SJSA1 (cell line): ENCODE measurements at regions not wholly inside any gene's neighbourhood (a gene's known extent, or its start where the extent isn't known, plus 50 kb on each side); places are given as distances from the start of the nearest gene placed in this dataset.
A peak's percentile ranks its signal among the peaks of the same experiment; 100 is the strongest.

Experiments used
- DNase-seq, 2 experiments: peaks; one replicate each; pipeline ENCODE4 v3.0.0-alpha.2; 2015 to 2020; ENCODE audit warnings: low spot score in 2 of 2, low read depth in 1 of 2
- H3K27ac ChIP-seq: fragments of 250-450 bp; sonication (Bioruptor Pico); 2 replicates; pipeline ENCODE4 v1.5.1; 2020; ENCODE audit warnings: mild to moderate bottlenecking, moderate library complexity
- H3K27me3 ChIP-seq: fragments of 250-450 bp; sonication (Bioruptor Pico); replicated peaks from 2 replicates; pipeline ENCODE4 v1.5.1; 2020; ENCODE audit warnings: mild to moderate bottlenecking, moderate library complexity
- H3K36me3 ChIP-seq: fragments of 250-450 bp; sonication (Bioruptor Pico); 2 replicates; pipeline ENCODE4 v1.5.1; 2020; ENCODE audit warnings: mild to moderate bottlenecking
- H3K4me1 ChIP-seq: fragments of 250-450 bp; sonication (Bioruptor Pico); replicated peaks from 2 replicates; pipeline ENCODE4 v1.6.1; 2021; ENCODE audit warnings: mild to moderate bottlenecking
- H3K4me3 ChIP-seq: fragments of 250-450 bp; sonication (Bioruptor Pico); 2 replicates; pipeline ENCODE4 v1.5.1; 2020; ENCODE audit warnings: mild to moderate bottlenecking
- H3K9me3 ChIP-seq: fragments of 250-450 bp; sonication (Bioruptor Pico); replicated peaks from 2 replicates; pipeline ENCODE4 v1.5.1; 2020; ENCODE audit warnings: mild to moderate bottlenecking

DNA sequence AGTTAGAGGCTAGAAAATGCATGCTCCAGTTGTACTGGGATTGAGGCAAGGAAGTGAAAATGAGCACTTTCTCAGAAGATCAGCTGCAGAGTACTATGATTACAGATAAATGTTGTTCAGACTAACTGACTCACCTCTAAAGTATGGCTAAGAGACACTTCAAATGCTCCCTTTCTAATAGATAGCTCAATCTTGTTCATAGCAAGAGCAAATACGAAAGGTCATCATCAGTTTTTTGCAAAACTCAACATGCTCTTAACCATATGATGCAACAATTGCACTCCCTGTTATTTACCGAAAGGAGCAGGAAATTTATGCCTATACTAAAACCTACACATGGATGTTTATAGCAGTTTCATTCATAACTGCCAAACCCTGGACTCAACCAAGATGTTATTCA, 838.4 kb upstream of the INTU start:
- no peak overlapping the region for H3K4me3 ChIP-seq
- H3K36me3 ChIP-seq: no peaks in the 10 kb centered on the region
- peak in 1 of 2 experiments; percentile 10 for DNase-seq
- H3K9me3 ChIP-seq: no peaks in the 10 kb centered on the region
- H3K27me3 ChIP-seq: no peaks in the 10 kb centered on the region
- H3K4me1 ChIP-seq: peaks cover 4% of the 10 kb centered on the region
- H3K27ac ChIP-seq: no peak overlapping the region

DNA sequence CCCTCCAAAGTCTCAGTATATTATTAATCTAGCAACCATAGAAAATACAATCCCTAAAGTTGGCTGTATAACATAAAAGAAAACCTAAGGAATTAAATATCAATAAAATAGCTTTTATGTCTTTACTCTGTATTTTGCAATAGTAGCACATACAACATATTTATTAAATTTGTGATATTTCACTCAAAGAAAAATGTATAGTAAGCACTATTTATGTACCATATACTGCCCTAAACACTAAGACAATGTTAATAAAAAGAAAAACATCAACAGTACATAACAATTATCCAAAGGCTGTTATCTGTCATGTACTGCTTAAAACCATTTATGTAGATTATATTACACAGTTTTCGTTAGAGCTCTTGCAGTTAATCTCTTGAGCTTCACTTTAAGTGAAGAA, 834.5 kb upstream of the INTU start:
- Histone ChIP-seq H3K9me3 (no peaks in the 10 kb centered on the region), H3K4me1 (peaks cover 21% of the 10 kb centered on the region), H3K27ac (no peak overlapping the region), H3K27me3 (no peaks in the 10 kb centered on the region), H3K4me3 (no peak overlapping the region), H3K36me3 (no peaks in the 10 kb centered on the region)
- DNase-seq: no peak

DNA sequence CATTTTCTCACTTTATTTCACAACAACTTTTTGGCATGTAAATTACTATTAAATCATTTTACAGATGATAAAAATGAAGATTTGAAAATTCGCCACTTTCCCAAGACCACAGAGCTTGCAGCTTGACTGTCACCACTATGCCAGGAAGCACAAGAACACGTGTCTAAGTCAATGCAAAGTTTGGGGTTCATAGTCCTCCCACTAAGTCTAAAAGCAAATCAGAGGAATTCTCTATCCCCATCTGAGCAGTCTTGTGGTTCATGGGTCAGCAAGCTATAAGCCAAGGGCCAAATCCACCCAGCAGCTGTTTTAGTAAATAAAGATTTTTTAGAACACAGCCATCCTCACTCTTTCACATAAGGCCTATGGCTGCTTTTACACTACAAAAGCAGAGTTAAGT, 833.3 kb upstream of the INTU start:
- H3K9me3 ChIP-seq: no peaks in the 10 kb centered on the region
- no peak overlapping the region for H3K4me3 ChIP-seq
- no peak overlapping the region for H3K27ac ChIP-seq
- H3K36me3 ChIP-seq: no peaks in the 10 kb centered on the region
- no peak for DNase-seq
- no peaks in the 10 kb centered on the region for H3K27me3 ChIP-seq
- peaks cover 18% of the 10 kb centered on the region for H3K4me1 ChIP-seq

DNA sequence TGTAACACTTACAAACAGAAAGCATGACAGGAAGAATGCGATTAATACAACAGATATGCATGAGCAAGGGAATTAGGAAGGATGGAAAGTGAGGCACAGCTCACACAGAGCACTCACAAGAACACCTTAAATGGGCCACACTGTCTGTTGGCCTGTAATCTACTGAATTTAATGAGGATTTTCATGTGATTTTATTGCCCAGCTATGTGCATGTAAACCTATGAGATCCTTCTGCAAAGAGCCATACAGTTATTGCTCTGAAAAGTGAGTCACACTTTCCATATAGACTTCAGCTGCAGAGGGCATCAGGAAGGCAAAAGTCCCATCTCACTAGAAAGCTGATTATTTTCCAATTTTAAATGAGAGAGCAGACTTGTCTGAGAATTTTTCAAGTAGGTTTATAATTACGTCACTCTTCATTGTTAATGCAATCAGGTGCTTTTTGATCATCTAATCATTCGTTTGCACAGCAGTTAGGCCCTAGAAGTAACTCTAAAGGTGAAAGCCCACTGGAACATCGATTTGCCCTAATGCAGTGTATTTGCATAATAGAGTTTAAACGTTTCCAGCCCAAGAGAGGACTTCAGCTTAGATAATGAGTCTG, 832.7 kb upstream of the INTU start:
- Histone ChIP-seq H3K27me3 (no peaks in the 10 kb centered on the region), H3K36me3 (no peaks in the 10 kb centered on the region), H3K27ac (no peak overlapping the region), H3K4me3 (no peak overlapping the region), H3K9me3 (no peaks in the 10 kb centered on the region), H3K4me1 (peaks cover 17% of the 10 kb centered on the region)
- peak in 1 of 2 experiments; percentile 20 for DNase-seq

DNA sequence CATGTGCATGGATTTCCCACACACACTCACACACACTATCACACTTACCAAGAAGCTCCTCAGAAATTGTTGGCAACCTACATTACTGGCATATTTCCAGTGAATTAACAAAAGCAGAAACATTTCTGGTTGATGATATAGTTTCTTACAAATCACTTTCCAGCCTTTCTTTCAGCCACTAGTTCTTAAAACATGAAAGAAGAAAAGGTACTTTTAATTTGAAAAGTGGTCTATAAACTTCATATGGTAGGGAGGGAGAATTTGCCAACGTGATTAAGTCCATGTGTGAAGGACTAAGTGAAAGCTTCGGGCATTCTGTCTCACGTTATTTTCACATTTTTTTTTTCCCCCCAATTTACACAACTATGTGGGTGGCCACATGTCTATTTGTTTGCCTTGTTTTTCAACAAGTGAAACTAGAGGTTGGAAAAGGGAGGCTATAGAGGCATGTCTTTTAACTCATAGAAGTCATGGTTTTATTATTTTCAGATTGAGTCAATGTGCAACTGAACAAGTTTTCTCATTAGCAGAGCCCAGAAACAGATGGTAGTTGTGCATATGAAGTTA, 832.1 kb upstream of the INTU start:
- Histone ChIP-seq H3K4me3 (no peak overlapping the region), H3K4me1 (peaks cover 17% of the 10 kb centered on the region), H3K27ac (no peak overlapping the region), H3K36me3 (no peaks in the 10 kb centered on the region), H3K9me3 (no peaks in the 10 kb centered on the region), H3K27me3 (no peaks in the 10 kb centered on the region)
- peak in 1 of 2 experiments; percentile 62 for DNase-seq

DNA sequence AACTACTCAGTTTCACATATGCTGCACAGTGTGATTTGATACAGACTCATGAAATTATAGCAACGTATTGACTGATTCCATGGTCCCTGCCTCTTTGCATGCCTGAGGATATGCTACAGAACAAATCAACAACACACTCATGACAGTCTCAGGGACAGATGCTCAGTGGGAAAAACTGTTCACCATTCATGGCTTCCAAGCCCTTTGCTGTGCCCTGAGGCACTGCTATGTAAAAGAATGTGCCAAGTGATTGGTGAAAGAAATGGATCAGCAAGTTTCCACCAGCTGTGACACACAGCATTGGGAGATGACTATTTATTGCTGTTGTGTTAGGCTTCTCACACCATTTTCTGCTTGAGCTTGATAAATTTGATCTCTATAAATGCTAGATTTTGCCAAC, 825.6 kb upstream of the INTU start:
- H3K27ac ChIP-seq: no peak overlapping the region

DNA sequence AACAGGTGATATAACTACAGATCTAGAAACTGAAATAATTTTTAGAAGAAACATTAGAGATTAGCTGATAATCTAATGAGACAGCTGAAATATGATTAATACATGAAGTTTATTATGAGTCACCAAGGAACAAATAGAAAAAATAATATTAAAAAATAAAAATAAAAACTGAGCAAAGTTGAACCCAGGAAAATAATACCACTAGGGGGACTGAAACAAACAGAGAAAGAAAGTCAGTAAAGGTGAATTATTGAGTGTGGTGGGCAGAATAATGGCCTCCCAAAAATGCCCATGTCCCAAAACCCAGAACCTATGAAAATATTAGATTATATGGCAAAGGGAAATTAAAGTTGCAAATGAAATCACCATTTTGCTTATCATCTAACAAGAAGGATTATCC, 820.7 kb upstream of the INTU start:
- H3K9me3 ChIP-seq: no peaks in the 10 kb centered on the region
- no peaks in the 10 kb centered on the region for H3K4me1 ChIP-seq
- no peaks in the 10 kb centered on the region for H3K27me3 ChIP-seq
- no peak overlapping the region for H3K27ac ChIP-seq
- DNase-seq: no peak
- no peak overlapping the region for H3K4me3 ChIP-seq
- H3K36me3 ChIP-seq: no peaks in the 10 kb centered on the region

More for the DNA sequence above, 825.6 kb upstream of the INTU start:
- no peaks in the 10 kb centered on the region for H3K4me1 ChIP-seq
- no peak overlapping the region for H3K4me3 ChIP-seq
- H3K9me3 ChIP-seq: no peaks in the 10 kb centered on the region
- DNase-seq: no peak
- no peaks in the 10 kb centered on the region for H3K36me3 ChIP-seq
- no peaks in the 10 kb centered on the region for H3K27me3 ChIP-seq

DNA sequence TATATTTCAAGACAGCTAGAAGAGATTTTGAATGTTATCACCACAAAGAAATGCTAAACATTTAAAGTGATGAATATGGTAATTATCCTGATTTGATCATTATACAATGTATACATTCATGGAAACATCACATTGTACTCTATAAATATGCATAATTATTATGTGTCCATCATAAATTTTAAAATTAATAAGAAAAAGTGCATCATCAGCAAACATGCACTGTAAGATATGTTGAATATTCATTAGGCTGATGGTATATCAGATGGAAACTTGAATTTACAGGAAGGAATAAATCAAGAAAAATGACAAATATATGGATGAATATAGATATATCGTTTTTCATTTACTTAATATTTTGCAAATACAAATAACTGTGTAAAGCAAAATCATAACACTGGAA, 812.1 kb upstream of the INTU start:
- no peak for DNase-seq
- Histone ChIP-seq H3K4me1 (no peaks in the 10 kb centered on the region), H3K9me3 (no peaks in the 10 kb centered on the region), H3K4me3 (no peak overlapping the region), H3K36me3 (no peaks in the 10 kb centered on the region), H3K27me3 (no peaks in the 10 kb centered on the region), H3K27ac (no peak overlapping the region)

DNA sequence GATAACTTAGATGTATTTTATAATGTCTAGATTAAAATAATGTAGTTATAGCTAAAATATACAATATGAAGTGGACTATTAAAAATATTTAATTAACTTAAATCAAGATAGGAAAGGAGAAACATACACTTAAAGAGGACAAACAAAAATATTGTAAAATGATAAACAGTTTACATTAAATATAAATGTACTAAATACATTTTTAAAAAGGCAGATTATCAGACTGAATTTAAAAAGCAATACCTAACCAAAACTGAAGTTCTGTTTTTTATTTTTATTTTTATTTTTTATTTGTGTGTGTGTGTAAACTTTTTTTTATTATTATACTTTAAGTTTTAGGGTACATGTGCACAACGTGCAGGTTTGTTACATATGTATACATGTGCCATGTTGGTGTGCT, 811.6 kb upstream of the INTU start:
- Histone ChIP-seq H3K4me3 (no peak overlapping the region), H3K4me1 (no peaks in the 10 kb centered on the region), H3K27ac (no peak overlapping the region), H3K27me3 (no peaks in the 10 kb centered on the region), H3K9me3 (no peaks in the 10 kb centered on the region), H3K36me3 (no peaks in the 10 kb centered on the region)
- DNase-seq: no peak

DNA sequence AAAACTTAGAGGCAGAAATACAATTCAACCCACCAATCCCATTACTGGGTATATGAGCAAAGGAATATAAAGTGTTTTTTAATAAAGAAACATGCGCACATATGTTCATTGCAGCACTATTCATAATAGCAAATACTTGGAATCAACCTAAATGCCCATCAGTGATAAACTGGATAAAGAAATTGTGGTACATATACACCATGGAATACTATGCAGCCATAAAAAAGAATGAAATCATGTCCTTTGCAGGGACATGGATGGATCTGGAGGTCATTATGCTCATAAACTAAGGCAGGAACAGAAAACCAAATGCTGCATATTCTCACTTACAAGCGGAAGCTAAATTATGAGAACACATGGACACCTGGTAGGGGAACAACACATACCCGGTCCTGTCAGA, 807.7 kb upstream of the INTU start:
- Histone ChIP-seq H3K36me3 (no peaks in the 10 kb centered on the region), H3K4me3 (no peak overlapping the region), H3K27ac (no peak overlapping the region), H3K9me3 (no peaks in the 10 kb centered on the region), H3K27me3 (no peaks in the 10 kb centered on the region), H3K4me1 (no peaks in the 10 kb centered on the region)
- DNase-seq: no peak

DNA sequence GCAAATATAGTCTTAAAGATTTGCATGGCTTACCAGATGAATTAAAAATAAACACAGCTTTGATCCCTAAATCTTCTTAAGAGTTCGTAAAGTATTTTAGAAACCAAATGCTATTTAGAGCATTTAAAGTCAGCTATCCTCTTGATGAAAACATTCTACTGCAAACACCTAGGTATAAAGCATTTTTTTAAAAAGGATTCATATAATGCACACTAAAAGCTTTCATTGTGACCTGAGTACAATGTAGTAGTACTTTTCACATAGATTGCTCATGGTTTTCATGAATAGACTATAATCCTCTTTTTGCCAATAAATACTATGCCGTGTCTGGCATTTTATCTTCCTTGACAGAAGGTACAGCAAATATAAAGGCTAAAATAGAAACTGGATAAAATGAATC, 805.1 kb upstream of the INTU start:
- no peak overlapping the region for H3K27ac ChIP-seq
- no peaks in the 10 kb centered on the region for H3K9me3 ChIP-seq
- no peaks in the 10 kb centered on the region for H3K4me1 ChIP-seq
- H3K27me3 ChIP-seq: no peaks in the 10 kb centered on the region
- no peak overlapping the region for H3K4me3 ChIP-seq
- H3K36me3 ChIP-seq: no peaks in the 10 kb centered on the region
- no peak for DNase-seq

DNA sequence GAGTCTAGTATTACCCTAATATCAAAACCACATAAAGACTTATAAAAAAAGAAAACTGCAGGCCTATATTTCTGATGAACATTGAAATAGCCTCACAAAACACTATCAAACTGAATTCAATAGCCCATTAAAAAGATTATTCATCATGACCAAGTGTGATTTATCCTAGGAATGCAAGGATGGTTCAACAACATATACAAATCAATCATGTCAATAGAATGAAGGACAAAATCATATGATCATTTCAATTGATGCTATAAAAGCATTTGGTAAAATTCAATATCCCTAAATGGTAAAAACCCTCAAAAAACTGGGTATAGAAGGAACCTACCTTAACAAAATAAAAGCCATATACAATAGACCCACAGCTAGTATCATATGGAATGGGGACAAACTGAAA, 797.9 kb upstream of the INTU start:
- no peaks in the 10 kb centered on the region for H3K4me1 ChIP-seq
- DNase-seq: no peak
- H3K27ac ChIP-seq: no peak overlapping the region
- H3K27me3 ChIP-seq: no peaks in the 10 kb centered on the region
- no peaks in the 10 kb centered on the region for H3K36me3 ChIP-seq
- no peak overlapping the region for H3K4me3 ChIP-seq
- no peaks in the 10 kb centered on the region for H3K9me3 ChIP-seq

DNA sequence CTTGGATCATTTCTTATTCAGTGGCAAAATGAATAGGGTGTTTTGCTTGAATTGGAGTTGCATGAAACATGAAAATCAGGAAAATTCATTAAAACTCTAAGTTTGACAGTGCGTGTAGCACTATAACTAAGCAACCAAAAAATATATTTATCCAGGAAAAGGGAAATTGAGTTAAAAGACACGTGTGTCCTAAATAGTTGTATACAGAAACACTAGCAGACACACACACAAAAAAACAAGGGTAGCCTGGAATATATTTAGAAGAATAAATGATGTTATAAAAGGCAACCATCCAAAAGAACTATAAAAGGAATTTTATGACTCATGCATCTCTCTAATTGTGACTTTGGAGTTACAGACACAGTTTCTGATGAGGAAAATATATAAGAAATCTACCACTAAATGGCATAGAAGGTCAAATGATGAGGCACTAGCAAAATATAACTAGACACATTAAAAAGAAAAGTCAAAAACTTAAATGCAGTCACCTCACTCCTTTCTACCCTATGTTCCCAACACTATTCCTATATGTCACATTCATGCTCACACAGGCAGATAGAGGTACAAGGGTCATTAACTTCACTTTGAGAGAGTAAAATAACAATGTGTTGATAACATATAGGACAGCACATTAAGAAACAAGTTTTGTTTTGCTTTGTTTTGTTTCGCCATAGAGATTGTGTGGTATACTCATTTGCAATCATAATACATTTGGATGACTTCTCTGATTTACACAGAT, 793.6 kb upstream of the INTU start:
- no peaks in the 10 kb centered on the region for H3K36me3 ChIP-seq
- H3K4me1 ChIP-seq: no peaks in the 10 kb centered on the region
- DNase-seq: no peak
- no peak overlapping the region for H3K4me3 ChIP-seq
- no peaks in the 10 kb centered on the region for H3K27me3 ChIP-seq
- no peaks in the 10 kb centered on the region for H3K9me3 ChIP-seq
- H3K27ac ChIP-seq: no peak overlapping the region

DNA sequence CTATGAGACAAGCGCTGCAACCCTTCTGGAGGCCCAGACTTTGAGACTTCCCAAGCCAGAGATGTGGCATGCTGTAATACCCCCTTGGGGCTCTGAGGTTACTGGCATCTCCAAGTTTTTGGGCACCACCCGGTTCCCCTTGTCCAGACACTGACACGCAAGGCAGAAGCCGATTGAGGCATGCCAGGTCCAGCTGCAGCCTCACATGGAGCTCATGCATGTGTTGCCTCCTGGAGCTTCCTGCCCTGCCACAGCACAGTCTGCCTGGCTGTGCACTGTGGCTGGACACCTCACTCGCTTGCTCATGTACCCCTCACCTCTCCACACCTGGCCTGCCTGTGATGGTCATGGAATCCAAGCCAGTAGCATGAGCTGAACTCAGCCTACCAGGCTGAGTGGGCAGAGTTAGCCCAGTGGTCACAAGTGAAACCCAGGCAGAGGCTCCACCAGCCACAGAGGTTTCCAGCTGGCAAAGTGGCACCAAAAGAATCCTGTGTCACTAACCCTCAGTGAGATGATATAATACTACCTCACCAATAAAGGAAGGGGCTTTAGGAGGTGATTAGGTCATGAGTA, 789.2 kb upstream of the INTU start:
- Histone ChIP-seq H3K27me3 (no peaks in the 10 kb centered on the region), H3K27ac (no peak overlapping the region), H3K36me3 (no peaks in the 10 kb centered on the region), H3K4me1 (no peaks in the 10 kb centered on the region), H3K9me3 (no peaks in the 10 kb centered on the region), H3K4me3 (no peak overlapping the region)
- no peak for DNase-seq
